Esophagus squamous epithelium (tissue), 5 donors: ENCODE measurements at regions not wholly inside any gene's neighbourhood (a gene's known extent, or its start where the extent isn't known, plus 50 kb on each side); places are given as distances from the start of the nearest gene placed in this dataset.

ENCODE experiments used
- DNase-seq: peaks from one replicate; lab custom pipeline; 2025; lab: John Stamatoyannopoulos, UW
- H3K27ac ChIP-seq, 4 donors: fragments of 200-600 bp; sonication (generic); one replicate each; pipeline ENCODE4 v1.5.1; 2016 to 2019; ENCODE audit warnings: mild to moderate bottlenecking in 1 of 4
- H3K27me3 ChIP-seq, 4 donors: fragments of 200-600 bp; sonication (generic); 1 replicate in 3 of 4; 2 replicates in 1 of 4; pipeline versions ENCODE4 v1.5.1 to v1.6.0; 2017 to 2021; ENCODE audit warnings: antibody characterized with exemption in 1 of 4
- H3K36me3 ChIP-seq, 3 donors: fragments of 200-600 bp; sonication (generic); one replicate each; pipeline ENCODE4 v1.5.1; 2016 to 2019
- H3K4me1 ChIP-seq, 3 donors: fragments of 200-600 bp; sonication (generic); one replicate each; pipeline ENCODE4 v1.5.1; 2017 to 2019
- H3K4me3 ChIP-seq, 4 donors: fragments of 200-600 bp; sonication (generic); 1 replicate in 3 of 4; 2 replicates in 1 of 4; pipeline ENCODE4 v1.5.1; 2016 to 2019; ENCODE audit warnings: mild to moderate bottlenecking in 2 of 4, moderate library complexity in 1 of 4
- H3K9me3 ChIP-seq, 3 donors: fragments of 200-600 bp; sonication (generic); one replicate each; pipeline ENCODE4 v1.5.1; 2016 to 2019
- POLR2A ChIP-seq, 4 donors: fragments of 450-650 bp; IDR thresholded peaks; one replicate each; pipeline ENCODE4 v1.6.1; 2017; ENCODE audit warnings: antibody characterized with exemption in 4 of 4, mild to moderate bottlenecking in 4 of 4, moderate library complexity in 3 of 4
- WGBS, 2 donors: methylation state at CpG; one replicate each; pipeline ENCODE4 v1.1.5; 2018; 5-methylcytosine and 5-hydroxymethylcytosine counted together
- intact Hi-C: fragments of 100-400 bp; cut with DNase I; formaldehyde crosslinking; loops from one replicate; pipeline ENCODE4 v1.15.0; 2022
- TF ChIP-seq, protein P1 (sequence below), 6 experiments: fragments of 450-650 bp in 4 of 6; fragments of 200-600 bp in 2 of 6; sonication (generic) in 2 of 6; IDR thresholded peaks; one replicate each; pipeline ENCODE4 v1.5.1; 2016 to 2019; ENCODE audit warnings: antibody characterized with exemption in 6 of 6, mild to moderate bottlenecking in 4 of 6, moderate library complexity in 4 of 6
- donor health status: DM: yes; HTN: yes; CAD: no.

- no peak for TF ChIP-seq POLR2A (IDR thresholded peaks at IDR 0.05)
- TF ChIP-seq, protein P1, sequence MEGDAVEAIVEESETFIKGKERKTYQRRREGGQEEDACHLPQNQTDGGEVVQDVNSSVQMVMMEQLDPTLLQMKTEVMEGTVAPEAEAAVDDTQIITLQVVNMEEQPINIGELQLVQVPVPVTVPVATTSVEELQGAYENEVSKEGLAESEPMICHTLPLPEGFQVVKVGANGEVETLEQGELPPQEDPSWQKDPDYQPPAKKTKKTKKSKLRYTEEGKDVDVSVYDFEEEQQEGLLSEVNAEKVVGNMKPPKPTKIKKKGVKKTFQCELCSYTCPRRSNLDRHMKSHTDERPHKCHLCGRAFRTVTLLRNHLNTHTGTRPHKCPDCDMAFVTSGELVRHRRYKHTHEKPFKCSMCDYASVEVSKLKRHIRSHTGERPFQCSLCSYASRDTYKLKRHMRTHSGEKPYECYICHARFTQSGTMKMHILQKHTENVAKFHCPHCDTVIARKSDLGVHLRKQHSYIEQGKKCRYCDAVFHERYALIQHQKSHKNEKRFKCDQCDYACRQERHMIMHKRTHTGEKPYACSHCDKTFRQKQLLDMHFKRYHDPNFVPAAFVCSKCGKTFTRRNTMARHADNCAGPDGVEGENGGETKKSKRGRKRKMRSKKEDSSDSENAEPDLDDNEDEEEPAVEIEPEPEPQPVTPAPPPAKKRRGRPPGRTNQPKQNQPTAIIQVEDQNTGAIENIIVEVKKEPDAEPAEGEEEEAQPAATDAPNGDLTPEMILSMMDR (IDR thresholded peaks at IDR 0.05): no peak
- Histone ChIP-seq H3K27ac (no peak overlapping the region), H3K36me3 (no peaks in the 10 kb centered on the region), H3K4me1 (peaks cover 0 to 10% (median 0%) of the 10 kb centered on the region in 3 donors), H3K9me3 (no peaks in the 10 kb centered on the region), H3K27me3 (peaks cover 0 to 37% (median 0%) of the 10 kb centered on the region in 4 donors), H3K4me3 (no peak overlapping the region)
- intact Hi-C loops: no loop called here
- no peak for DNase-seq
- 43 to 63% methylated on average over 1 of the region's 1 CpG for WGBS, 2 donors
These were observed 69.2 kb upstream of the E2F3 start for GRCh38 chr6:20332441-20333006.

GRCh38 chr6:20333721-20334269, 67.9 kb upstream of the E2F3 start:
- TF ChIP-seq, protein P1 (IDR thresholded peaks at IDR 0.05): no peak
- no peak for TF ChIP-seq POLR2A (IDR thresholded peaks at IDR 0.05)
- 81 to 88% methylated on average over 7 to 8 of the region's 9 CpGs for WGBS, 2 donors

GRCh38 chr6:20334334-20334733, 67.3 kb upstream of the E2F3 start:
- intact Hi-C loops: no loop called here
- peaks cover 0 to 33% (median 0%) of the 10 kb centered on the region in 4 donors for H3K27me3 ChIP-seq
- H3K4me1 ChIP-seq: peaks cover 0 to 10% (median 0%) of the 10 kb centered on the region in 3 donors
- H3K4me3 ChIP-seq: no peak overlapping the region
- no peak overlapping the region for H3K27ac ChIP-seq
- TF ChIP-seq POLR2A (IDR thresholded peaks at IDR 0.05): no peak
- TF ChIP-seq, protein P1 (IDR thresholded peaks at IDR 0.05): no peak
- no peaks in the 10 kb centered on the region for H3K36me3 ChIP-seq
- WGBS, 2 donors: 88 to 93% methylated on average over 5 to 8 of the region's 8 CpGs
- no peak for DNase-seq
- H3K9me3 ChIP-seq: no peaks in the 10 kb centered on the region

More at GRCh38 chr6:20333721-20334269, 67.9 kb upstream of the E2F3 start:
- intact Hi-C loops: no loop called here
- no peaks in the 10 kb centered on the region for H3K36me3 ChIP-seq
- H3K27me3 ChIP-seq: peaks cover 0 to 37% (median 0%) of the 10 kb centered on the region in 4 donors
- no peaks in the 10 kb centered on the region for H3K9me3 ChIP-seq
- peaks cover 0 to 10% (median 0%) of the 10 kb centered on the region in 3 donors for H3K4me1 ChIP-seq
- no peak overlapping the region for H3K27ac ChIP-seq
- H3K4me3 ChIP-seq: no peak overlapping the region
- DNase-seq: no peak

DNA sequence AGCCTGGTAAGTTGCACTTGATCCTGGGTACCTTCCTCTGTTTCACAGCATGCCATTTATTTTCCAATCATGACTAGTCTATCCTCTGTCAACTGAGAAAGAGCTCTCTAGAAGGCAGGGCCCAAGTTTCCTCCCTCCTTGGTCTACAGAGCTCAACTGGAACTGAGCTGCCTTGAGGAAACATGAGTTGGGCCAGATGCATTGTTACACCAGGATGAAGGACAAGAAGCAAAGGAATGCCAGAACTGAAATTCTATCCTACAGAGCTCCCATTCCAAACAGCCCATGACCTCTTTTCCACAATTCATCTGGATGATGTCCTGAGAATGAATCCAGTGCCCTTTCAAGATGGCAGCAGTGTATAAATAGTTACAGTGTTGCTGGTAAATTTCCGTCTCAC, 66.7 kb upstream of the E2F3 start:
- H3K27me3 ChIP-seq: peaks cover 0 to 31% (median 0%) of the 10 kb centered on the region in 4 donors
- 86 to 91% methylated on average over 1 of the region's 1 CpG for WGBS, 2 donors
- no peak for TF ChIP-seq POLR2A (IDR thresholded peaks at IDR 0.05)
- TF ChIP-seq, protein P1 (IDR thresholded peaks at IDR 0.05): no peak
- H3K27ac ChIP-seq: no peak overlapping the region
- H3K36me3 ChIP-seq: no peaks in the 10 kb centered on the region
- no peak overlapping the region for H3K4me3 ChIP-seq
- intact Hi-C loops: no loop called here
- H3K9me3 ChIP-seq: no peaks in the 10 kb centered on the region
- peaks cover 0 to 10% (median 0%) of the 10 kb centered on the region in 3 donors for H3K4me1 ChIP-seq
- DNase-seq: no peak

DNA sequence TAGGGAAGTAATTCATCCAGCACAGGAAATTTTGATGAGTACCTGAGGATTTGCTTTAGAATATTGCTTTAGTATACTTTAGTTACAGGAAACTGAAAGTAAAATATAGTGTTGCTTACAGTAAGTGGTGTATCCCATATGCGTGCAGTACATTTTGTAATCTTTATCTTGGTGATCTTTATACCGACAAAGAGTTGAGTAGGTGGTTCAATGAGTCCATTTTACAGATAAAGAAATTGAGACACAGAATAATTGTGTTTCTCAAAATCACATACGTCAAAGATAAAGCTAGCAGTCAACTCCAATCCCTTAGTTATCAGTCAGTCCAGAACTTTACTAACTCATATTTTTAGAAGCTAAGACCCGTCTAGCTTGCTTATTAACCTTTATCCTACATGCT, 65.8 kb upstream of the E2F3 start:
- Histone ChIP-seq H3K27ac (no peak overlapping the region), H3K27me3 (peaks cover 0 to 30% (median 0%) of the 10 kb centered on the region in 4 donors), H3K36me3 (no peaks in the 10 kb centered on the region), H3K4me3 (no peak overlapping the region), H3K4me1 (peaks cover 0 to 10% (median 0%) of the 10 kb centered on the region in 3 donors), H3K9me3 (no peaks in the 10 kb centered on the region)
- intact Hi-C loops: no loop called here
- no peak for DNase-seq
- TF ChIP-seq, protein P1 (IDR thresholded peaks at IDR 0.05): no peak
- no peak for TF ChIP-seq POLR2A (IDR thresholded peaks at IDR 0.05)
- 26 to 35% methylated on average over 4 of the region's 4 CpGs for WGBS, 2 donors
